ENCODE measurements at regions not wholly inside any gene's neighbourhood (a gene's known extent, or its start where the extent isn't known, plus 50 kb on each side); places are given as distances from the start of the nearest gene placed in this dataset.

GRCh38 chr20:24283186-24283585 lies 186.2 kb upstream of the SYNDIG1 start:
- TF ChIP-seq POLR2A (IDR thresholded peaks at IDR 0.05) (no peak), CTCF (IDR thresholded peaks at IDR 0.05) (no peak), EP300 (IDR thresholded peaks at IDR 0.05) (no peak)

Measured in upper lobe of left lung (tissue), 4 donors.